Liver (tissue), 8 donors: ENCODE measurements at regions not wholly inside any gene's neighbourhood (a gene's known extent, or its start where the extent isn't known, plus 50 kb on each side); places are given as distances from the start of the nearest gene placed in this dataset.

Experiments
- DNase-seq: peaks from one replicate; pipeline ENCODE4 v3.0.0-alpha.2; 2017; ENCODE audit warnings: low spot score
- H3K27ac ChIP-seq, 2 donors: one replicate each; pipeline ENCODE4 v1.7.0; 2013; ENCODE audit warnings: inconsistent platforms in 2 of 2, low read length in 2 of 2, control low read depth in 1 of 2, low read depth in 1 of 2, mild to moderate bottlenecking in 1 of 2
- H3K27me3 ChIP-seq, 4 donors: one replicate each; pipeline versions ENCODE4 v1.6.1 to v1.7.0; 2013; ENCODE audit warnings: low read length in 3 of 4, inconsistent platforms in 1 of 4, mild to moderate bottlenecking in 1 of 4, moderate library complexity in 1 of 4; ENCODE audit not compliant: control insufficient read depth in 4 of 4, insufficient read depth in 4 of 4
- H3K36me3 ChIP-seq, 4 donors: one replicate each; pipeline versions ENCODE4 v1.6.1 to v1.7.0; 2013; ENCODE audit warnings: low read length in 3 of 4, mild to moderate bottlenecking in 3 of 4, low read depth in 1 of 4, moderate library complexity in 1 of 4; ENCODE audit not compliant: control insufficient read depth in 4 of 4, insufficient read depth in 3 of 4
- H3K4me1 ChIP-seq, 4 donors: one replicate each; pipeline versions ENCODE4 v1.6.1 to v1.7.0; 2013; ENCODE audit warnings: low read length in 3 of 4, mild to moderate bottlenecking in 3 of 4, moderate library complexity in 1 of 4; ENCODE audit not compliant: control insufficient read depth in 4 of 4, insufficient read depth in 4 of 4
- H3K4me3 ChIP-seq, 3 donors: one replicate each; pipeline versions ENCODE4 v1.6.1 to v1.7.0; 2013; ENCODE audit warnings: low read length in 3 of 3, control low read depth in 1 of 3, low read depth in 1 of 3, mild to moderate bottlenecking in 1 of 3
- H3K9ac ChIP-seq, 2 donors: one replicate each; pipeline ENCODE4 v1.7.0; 2013; ENCODE audit warnings: low read length in 2 of 2, mild to moderate bottlenecking in 2 of 2, moderate library complexity in 2 of 2, control low read depth in 1 of 2, low read depth in 1 of 2
- H3K9me3 ChIP-seq, 4 donors: one replicate each; pipeline versions ENCODE4 v1.6.1 to v1.7.0; 2013; ENCODE audit warnings: low read length in 3 of 4; ENCODE audit not compliant: control insufficient read depth in 4 of 4
- ATF3 ChIP-seq: IDR thresholded peaks from 2 replicates; pipeline ENCODE4 v1.6.1; 2016; ENCODE audit warnings: antibody characterized with exemption
- FOXA1 ChIP-seq: IDR thresholded peaks from 2 replicates; pipeline ENCODE4 v1.6.1; 2016; ENCODE audit warnings: antibody characterized with exemption
- FOXA2 ChIP-seq: IDR thresholded peaks from 2 replicates; pipeline ENCODE4 v1.6.1; 2016; ENCODE audit warnings: antibody characterized with exemption
- GABPA ChIP-seq, 2 donors: IDR thresholded peaks in 1 of 2; conservative IDR thresholded peaks in 1 of 2; 2 replicates each; pipeline ENCODE4 v1.6.1; 2016; ENCODE audit warnings: antibody characterized with exemption in 2 of 2, mild to moderate bottlenecking in 1 of 2, moderate library complexity in 1 of 2
- HNF4A ChIP-seq, 2 donors: conservative IDR thresholded peaks; 2 replicates each; pipeline ENCODE4 v1.6.1; 2016; ENCODE audit warnings: antibody characterized with exemption in 2 of 2, mild to moderate bottlenecking in 2 of 2
- JUND ChIP-seq, 2 donors: IDR thresholded peaks; 2 replicates each; pipeline ENCODE4 v1.6.1; 2016; ENCODE audit warnings: antibody characterized with exemption in 2 of 2
- NR2F2 ChIP-seq: IDR thresholded peaks from 2 replicates; pipeline ENCODE4 v1.6.1; 2016; ENCODE audit warnings: antibody characterized with exemption
- RAD21 ChIP-seq, 2 donors: IDR thresholded peaks; 2 replicates each; pipeline ENCODE4 v1.6.1; 2016; ENCODE audit warnings: antibody characterized with exemption in 2 of 2, mild to moderate bottlenecking in 2 of 2
- REST ChIP-seq: IDR thresholded peaks from 2 replicates; pipeline ENCODE4 v1.6.1; 2016; ENCODE audit warnings: antibody characterized with exemption, mild to moderate bottlenecking
- RXRA ChIP-seq, 2 donors: IDR thresholded peaks; 2 replicates each; pipeline ENCODE4 v1.6.1; 2017 to 2018; ENCODE audit warnings: antibody characterized with exemption in 2 of 2, mild to moderate bottlenecking in 1 of 2
- SP1 ChIP-seq: IDR thresholded peaks from 2 replicates; pipeline ENCODE4 v1.6.1; 2018; ENCODE audit warnings: antibody characterized with exemption, mild to moderate bottlenecking
- YY1 ChIP-seq: IDR thresholded peaks from 2 replicates; pipeline ENCODE4 v1.6.1; 2016; ENCODE audit warnings: antibody characterized with exemption, mild to moderate bottlenecking
- WGBS: extraction: QIAGEN DNeasy Blood & Tissue Kit; methylation state at CpG from one replicate; pipeline ENCODE4 v1.1.7; 2013; 5-methylcytosine and 5-hydroxymethylcytosine counted together
- TF ChIP-seq, protein P1 (sequence below): IDR thresholded peaks from 2 replicates; pipeline ENCODE4 v1.6.1; 2016; ENCODE audit warnings: antibody characterized with exemption
- TF ChIP-seq, protein P2 (sequence below): IDR thresholded peaks from 2 replicates; pipeline ENCODE4 v1.6.1; 2016; ENCODE audit warnings: antibody characterized with exemption
- TF ChIP-seq, protein P3 (sequence below): fragments of 150-350 bp; IDR thresholded peaks from 2 replicates; pipeline ENCODE4 v1.5.1; 2017; ENCODE audit warnings: improper control_type of control experiment, low read depth, low read length; ENCODE audit not compliant: missing input control
- donor health status: healthy.
- donor health status: healthy.
- donor health status: healthy.
- donor health status: healthy.
- donor health status: healthy.

DNA sequence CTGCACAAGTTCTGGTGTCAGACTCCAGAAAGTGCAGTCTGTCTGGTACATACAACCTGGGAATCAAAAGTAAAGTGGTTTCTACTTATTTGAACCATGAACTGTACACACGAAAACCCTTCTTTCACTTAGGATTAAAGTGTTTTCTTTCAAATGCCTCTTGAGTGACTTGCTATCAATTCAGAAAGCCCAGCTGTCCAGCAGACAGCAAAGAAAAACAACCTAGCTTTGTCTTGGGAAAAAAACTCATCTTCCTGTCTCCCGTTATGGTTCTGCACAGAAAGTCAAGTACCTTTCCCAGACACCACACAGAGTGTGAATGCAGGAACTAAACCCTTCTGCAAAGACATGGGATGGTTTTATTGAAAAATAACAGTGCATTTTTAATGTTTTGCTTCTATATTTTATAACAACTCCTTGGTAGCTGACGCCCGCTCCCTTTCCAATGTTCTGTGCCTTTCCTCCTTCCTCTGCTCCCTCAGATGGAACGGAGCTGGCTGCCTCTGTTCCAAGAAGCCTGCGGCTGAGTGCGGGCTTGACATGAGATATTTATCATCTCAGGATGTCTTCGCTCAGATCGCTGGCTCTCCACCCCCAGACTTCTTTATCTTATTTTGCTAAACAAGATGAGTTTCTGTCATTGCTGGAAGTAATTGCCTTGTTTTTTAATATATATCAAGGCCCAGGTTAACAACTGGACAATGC, 322.3 kb upstream of the B3GAT1 start:
- TF ChIP-seq, protein P1, sequence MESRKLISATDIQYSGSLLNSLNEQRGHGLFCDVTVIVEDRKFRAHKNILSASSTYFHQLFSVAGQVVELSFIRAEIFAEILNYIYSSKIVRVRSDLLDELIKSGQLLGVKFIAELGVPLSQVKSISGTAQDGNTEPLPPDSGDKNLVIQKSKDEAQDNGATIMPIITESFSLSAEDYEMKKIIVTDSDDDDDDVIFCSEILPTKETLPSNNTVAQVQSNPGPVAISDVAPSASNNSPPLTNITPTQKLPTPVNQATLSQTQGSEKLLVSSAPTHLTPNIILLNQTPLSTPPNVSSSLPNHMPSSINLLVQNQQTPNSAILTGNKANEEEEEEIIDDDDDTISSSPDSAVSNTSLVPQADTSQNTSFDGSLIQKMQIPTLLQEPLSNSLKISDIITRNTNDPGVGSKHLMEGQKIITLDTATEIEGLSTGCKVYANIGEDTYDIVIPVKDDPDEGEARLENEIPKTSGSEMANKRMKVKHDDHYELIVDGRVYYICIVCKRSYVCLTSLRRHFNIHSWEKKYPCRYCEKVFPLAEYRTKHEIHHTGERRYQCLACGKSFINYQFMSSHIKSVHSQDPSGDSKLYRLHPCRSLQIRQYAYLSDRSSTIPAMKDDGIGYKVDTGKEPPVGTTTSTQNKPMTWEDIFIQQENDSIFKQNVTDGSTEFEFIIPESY = no peak
- TF ChIP-seq GABPA (IDR thresholded peaks at IDR 0.05 in 1 of 2, conservative IDR thresholded peaks at IDR 0.05 in 1 of 2) (no peak), ATF3 (no peak), FOXA2 (no peak), YY1 (no peak), RAD21 (IDR thresholded peaks at IDR 0.05) (no peak), HNF4A (conservative IDR thresholded peaks at IDR 0.05) (no peak)
- TF ChIP-seq, protein P2, sequence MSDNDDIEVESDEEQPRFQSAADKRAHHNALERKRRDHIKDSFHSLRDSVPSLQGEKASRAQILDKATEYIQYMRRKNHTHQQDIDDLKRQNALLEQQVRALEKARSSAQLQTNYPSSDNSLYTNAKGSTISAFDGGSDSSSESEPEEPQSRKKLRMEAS = no peak
- TF ChIP-seq, protein P3, sequence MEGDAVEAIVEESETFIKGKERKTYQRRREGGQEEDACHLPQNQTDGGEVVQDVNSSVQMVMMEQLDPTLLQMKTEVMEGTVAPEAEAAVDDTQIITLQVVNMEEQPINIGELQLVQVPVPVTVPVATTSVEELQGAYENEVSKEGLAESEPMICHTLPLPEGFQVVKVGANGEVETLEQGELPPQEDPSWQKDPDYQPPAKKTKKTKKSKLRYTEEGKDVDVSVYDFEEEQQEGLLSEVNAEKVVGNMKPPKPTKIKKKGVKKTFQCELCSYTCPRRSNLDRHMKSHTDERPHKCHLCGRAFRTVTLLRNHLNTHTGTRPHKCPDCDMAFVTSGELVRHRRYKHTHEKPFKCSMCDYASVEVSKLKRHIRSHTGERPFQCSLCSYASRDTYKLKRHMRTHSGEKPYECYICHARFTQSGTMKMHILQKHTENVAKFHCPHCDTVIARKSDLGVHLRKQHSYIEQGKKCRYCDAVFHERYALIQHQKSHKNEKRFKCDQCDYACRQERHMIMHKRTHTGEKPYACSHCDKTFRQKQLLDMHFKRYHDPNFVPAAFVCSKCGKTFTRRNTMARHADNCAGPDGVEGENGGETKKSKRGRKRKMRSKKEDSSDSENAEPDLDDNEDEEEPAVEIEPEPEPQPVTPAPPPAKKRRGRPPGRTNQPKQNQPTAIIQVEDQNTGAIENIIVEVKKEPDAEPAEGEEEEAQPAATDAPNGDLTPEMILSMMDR = no peak
- no peaks in the 10 kb centered on the region for H3K9me3 ChIP-seq
- no peak overlapping the region for H3K4me3 ChIP-seq
- no peak overlapping the region for H3K27ac ChIP-seq
- no peaks in the 10 kb centered on the region for H3K27me3 ChIP-seq
- no peak for DNase-seq
- no peaks in the 10 kb centered on the region for H3K4me1 ChIP-seq
- no peaks in the 10 kb centered on the region for H3K36me3 ChIP-seq
- H3K9ac ChIP-seq = no peak overlapping the region
- WGBS = 78% methylated on average over 9 of the region's 9 CpGs

DNA sequence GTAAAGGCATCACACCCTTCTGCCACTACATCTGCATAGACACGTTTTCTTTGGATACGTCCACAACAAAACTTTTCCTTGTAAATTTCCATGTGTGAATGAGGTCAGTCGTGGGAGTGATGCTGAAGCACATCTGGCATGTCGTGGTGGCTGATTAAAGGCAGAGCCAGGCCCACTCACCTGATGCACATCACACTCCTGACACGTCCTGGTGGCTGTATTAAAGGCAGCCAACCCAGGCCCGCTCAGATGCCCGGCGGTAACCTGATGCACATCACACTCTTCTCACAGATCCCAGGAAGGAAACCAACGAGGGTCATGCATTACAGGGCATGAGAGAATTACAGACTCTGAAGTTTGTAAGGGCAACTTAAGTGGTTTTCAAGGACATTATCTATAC, 321.6 kb upstream of the B3GAT1 start:
- no peak for DNase-seq
- 82% methylated on average over 9 of the region's 9 CpGs for WGBS

DNA sequence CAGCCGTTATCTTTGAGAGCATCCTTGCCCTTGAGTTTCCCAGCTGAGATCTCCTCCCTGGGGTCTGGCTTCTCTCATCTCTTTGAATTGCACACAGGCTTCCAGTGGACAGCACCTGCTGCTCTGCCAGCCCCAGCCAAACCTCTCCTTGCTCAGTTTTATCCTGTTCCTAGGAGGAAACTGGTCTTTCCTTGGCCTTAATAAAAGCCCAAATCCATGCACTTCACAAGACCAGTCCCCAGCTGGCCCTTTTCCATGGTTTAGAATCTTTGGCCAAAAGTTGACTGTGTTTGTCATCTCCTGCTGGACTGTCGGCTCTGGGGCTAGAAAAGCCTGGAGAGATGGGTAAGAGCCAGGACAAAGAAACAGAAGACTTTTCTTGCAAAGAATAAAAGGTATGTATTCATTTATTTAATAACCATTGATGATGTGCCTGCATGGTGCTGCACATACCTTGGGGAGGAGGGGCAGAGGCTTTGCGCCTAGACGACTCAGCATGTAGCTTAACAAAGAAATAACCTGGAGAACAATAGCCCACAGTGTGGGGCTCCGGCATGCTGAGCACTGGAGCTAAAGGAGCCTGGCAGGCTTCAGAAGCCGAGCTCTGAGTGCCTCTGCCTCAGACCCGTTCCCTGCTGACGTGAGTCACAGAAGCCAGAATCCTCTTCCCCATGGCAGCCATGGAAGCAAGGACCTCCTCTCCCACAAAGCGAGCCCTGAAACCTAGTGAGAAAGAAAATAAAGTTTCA, 319.3 kb upstream of the B3GAT1 start:
- no peak for DNase-seq
- 80% methylated on average over 9 of the region's 9 CpGs for WGBS
- Histone ChIP-seq H3K9ac (no peak overlapping the region), H3K36me3 (no peaks in the 10 kb centered on the region), H3K9me3 (no peaks in the 10 kb centered on the region), H3K27ac (no peak overlapping the region), H3K4me3 (no peak overlapping the region), H3K27me3 (peaks cover 0 to 3% (median 0%) of the 10 kb centered on the region in 4 donors), H3K4me1 (no peaks in the 10 kb centered on the region)
- TF ChIP-seq RAD21 (IDR thresholded peaks at IDR 0.05) = no peak
- no peak for TF ChIP-seq FOXA1
- TF ChIP-seq SP1 = no peak
- TF ChIP-seq, protein P2 = no peak
- TF ChIP-seq RXRA (IDR thresholded peaks at IDR 0.05) = no peak
- TF ChIP-seq NR2F2 = no peak
- no peak for TF ChIP-seq FOXA2
- TF ChIP-seq REST = no peak
- no peak for TF ChIP-seq YY1
- TF ChIP-seq GABPA (IDR thresholded peaks at IDR 0.05 in 1 of 2, conservative IDR thresholded peaks at IDR 0.05 in 1 of 2) = no peak
- TF ChIP-seq JUND (IDR thresholded peaks at IDR 0.05) = no peak

More for the DNA sequence above, 321.6 kb upstream of the B3GAT1 start:
- Histone ChIP-seq H3K4me1 (no peaks in the 10 kb centered on the region), H3K27me3 (no peaks in the 10 kb centered on the region), H3K4me3 (no peak overlapping the region), H3K9me3 (no peaks in the 10 kb centered on the region), H3K9ac (no peak overlapping the region), H3K27ac (no peak overlapping the region), H3K36me3 (no peaks in the 10 kb centered on the region)
- TF ChIP-seq JUND (IDR thresholded peaks at IDR 0.05) = no peak
- TF ChIP-seq, protein P2 = no peak
